GM18861 (cell line): ENCODE measurements at regions not wholly inside any gene's neighbourhood (a gene's known extent, or its start where the extent isn't known, plus 50 kb on each side); places are given as distances from the start of the nearest gene placed in this dataset.
"Not testable (repeated sequence)": the region's sequence is repeated elsewhere in the genome, so short reads cannot be mapped to it uniquely, and the experiment has no call there.

Source experiments
- ATAC-seq: cut with Tn5 transposase; IDR thresholded peaks from one replicate; pipeline ENCODE4 v1.9.1; 2021; ENCODE audit not compliant: unreplicated experiment

GRCh38 chr9:26176628-26177027 lies 498.4 kb upstream of the TUSC1 start:
- ATAC-seq: no peak

GRCh38 chr9:26175264-26175663 lies 497.0 kb upstream of the TUSC1 start:
- no peak for ATAC-seq

GRCh38 chr9:26172301-26172700 lies 494.1 kb upstream of the TUSC1 start:
- ATAC-seq: no peak

- no peak for ATAC-seq
Measured at GRCh38 chr9:26171691-26172090, 493.4 kb upstream of the TUSC1 start.

GRCh38 chr9:26170190-26170589 lies 491.9 kb upstream of the TUSC1 start:
- no peak for ATAC-seq

DNA sequence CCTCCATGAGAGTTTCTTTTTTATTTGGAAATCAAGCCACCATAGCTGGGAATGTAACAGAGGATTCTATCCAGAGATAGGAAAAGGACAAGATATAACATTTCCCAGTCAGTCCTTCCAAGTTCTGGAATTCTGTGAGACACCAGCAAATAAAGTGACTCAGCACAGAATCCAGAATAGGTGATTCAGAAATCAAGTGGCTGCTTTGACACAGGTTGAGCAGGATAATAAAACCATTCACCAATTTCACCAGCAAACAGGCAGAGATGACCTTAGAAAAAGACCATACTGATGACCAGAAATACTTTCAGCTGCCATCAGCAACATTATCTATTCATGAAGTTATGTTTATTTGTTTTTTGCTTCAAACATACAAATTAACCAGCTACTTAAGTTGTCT lies 491.5 kb upstream of the TUSC1 start:
- no peak for ATAC-seq

DNA sequence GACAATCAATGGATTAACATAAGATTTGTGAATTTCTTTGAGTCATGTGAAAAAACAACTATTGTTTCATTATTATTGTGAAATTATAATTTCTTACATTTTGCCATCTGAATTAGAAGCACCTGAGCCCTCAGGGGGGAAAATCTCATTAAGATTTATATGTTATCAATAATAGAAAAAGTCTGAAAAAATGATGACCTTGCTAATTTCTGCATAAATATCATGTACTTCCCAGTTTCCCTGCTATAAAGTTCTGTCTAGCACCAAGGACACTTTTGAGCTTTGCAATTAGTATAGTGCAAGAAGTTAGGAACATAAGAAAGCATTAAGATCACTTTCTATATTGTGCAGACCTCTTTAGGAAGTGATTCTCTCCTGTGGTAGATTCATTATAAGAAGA lies 488.3 kb upstream of the TUSC1 start:
- no peak for ATAC-seq

DNA sequence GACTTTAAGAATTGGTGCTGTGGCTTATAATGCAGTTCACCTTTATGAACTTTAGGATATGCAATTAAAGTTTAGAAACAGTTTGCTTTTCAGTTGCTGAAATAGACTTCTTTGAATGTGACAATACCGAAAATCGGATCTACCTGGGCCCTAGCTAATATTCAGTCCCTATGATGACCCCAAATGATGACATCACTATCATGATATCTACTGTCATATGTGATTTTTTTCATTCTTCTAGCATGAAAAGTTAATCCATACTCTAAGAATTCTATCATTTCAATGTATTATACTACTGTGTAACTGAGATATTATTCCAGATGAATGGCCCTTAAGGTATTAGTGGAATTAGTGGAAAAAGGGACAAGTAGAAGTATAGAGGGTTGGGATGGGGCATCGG lies 487.2 kb upstream of the TUSC1 start:
- no peak for ATAC-seq

- ATAC-seq: no peak
Measured at GRCh38 chr9:26163931-26164330, 485.7 kb upstream of the TUSC1 start.

- no peak for ATAC-seq
Measured at GRCh38 chr9:26159575-26160392, 481.5 kb upstream of the TUSC1 start.

DNA sequence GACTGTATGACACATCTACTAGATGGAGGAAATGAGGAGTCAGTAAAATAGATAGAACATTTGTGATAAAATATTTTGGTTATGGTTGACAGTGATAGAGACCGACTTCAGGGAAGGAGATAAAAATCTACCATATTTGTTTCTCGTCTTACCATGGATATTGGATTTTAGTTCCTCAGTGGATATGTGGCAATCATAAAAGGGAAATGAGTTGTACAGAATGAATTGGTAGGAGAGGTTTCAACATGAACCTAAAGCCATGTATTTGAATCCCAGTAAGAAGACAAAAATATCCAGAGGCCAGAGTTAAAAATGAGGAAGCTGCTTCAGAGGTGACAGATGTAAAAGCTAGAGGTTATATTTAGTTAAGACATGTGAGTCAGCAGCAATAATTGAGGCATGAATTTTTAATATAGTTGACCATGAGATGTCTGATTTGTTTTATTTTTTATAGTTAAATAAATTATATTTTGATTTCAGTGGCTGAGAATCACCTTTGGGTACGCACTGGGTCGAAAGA lies 480.4 kb upstream of the TUSC1 start:
- ATAC-seq: no peak

DNA sequence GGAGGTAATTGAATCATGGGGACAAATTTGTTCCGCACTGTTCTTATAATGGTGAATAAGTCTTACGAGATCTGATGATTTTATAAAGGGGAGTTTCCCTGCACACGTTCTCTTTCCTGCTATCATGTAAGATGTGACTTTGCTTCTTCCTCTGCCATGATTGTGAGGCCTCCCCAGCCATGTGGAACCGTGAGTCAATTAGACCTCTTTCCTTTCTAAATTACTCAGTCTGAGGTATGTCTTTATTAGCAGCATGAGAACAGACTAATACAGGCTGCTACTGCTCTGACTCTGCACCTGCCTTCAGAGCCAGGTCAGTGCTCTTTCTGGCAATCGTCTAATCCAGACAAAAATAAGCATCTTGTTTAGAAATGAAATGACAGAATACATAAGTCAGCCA lies 479.2 kb upstream of the TUSC1 start:
- no peak for ATAC-seq

DNA sequence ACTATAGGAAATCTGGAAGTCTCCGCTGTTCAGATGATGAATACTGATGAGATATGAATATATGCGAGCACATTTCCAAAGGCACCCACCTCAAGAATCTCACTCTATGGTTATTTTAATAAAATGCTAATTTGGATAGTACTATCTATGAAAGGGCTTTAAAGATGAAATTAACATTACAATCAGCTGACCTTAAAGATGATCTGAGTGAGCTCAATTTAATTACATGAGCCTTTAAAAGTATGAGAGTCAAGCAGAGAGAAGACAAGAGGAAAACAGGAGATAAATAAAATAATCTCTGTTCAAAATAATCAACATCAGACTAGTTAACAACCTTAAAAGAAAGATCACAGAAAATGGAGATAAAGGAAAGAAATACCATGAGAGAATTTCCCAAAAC lies 474.1 kb upstream of the TUSC1 start:
- no peak for ATAC-seq

DNA sequence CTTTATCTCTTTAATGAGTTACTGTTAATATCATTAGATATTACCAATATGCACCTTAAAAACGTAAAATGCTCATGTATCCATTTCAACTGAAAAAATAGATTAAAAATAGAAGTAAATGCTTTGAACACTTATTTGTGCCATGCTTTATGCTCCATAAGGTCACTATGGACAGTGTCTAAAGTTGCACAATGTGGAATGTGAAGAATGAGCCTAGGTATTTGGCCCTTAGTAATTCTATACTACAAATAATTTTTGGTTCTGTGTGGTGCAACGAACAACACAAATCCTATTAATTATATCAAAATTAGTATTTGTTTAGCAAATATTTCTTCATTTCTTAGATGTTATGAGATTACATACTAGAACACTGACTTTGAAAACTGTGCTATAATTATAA lies 469.9 kb upstream of the TUSC1 start:
- no peak for ATAC-seq

GRCh38 chr9:26145938-26146337 lies 467.7 kb upstream of the TUSC1 start:
- ATAC-seq: no peak

DNA sequence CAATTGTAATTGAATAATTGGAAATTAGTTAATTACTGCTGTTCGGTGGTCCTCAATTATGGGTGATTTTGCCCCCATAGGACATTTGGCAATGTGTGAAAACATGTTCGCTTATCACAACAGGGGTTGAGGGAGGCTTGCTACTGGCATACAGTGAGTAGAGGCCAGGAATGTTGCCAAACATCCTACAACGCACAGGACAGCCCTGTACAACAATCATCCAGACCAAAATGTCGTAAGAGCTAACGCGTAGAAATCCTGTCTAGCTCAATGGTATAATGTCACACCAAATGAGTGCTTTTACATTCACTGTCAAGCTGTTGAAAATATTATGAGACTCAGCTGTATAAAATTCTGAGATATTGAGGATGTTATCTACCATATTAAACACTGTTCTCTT lies 464.4 kb upstream of the TUSC1 start:
- ATAC-seq: no peak

DNA sequence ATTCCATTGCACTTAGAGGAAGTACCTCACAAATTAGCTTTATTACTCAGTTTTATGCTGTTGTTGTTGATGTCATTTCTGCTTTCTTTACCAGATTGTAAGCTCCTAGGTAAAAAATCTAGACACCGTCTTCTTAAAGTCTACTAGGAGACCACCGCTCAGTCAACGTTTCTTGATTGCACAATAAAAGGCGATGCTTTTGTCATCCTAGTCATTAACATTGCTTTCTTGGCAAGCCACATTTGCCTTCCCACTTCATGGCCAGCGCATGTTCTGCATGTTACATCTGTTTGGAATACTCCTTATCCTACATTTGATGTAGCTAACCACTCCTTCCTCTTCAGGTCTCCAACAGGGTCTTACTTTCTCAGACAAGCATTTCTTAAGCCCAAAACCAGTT lies 464.0 kb upstream of the TUSC1 start:
- ATAC-seq: no peak

DNA sequence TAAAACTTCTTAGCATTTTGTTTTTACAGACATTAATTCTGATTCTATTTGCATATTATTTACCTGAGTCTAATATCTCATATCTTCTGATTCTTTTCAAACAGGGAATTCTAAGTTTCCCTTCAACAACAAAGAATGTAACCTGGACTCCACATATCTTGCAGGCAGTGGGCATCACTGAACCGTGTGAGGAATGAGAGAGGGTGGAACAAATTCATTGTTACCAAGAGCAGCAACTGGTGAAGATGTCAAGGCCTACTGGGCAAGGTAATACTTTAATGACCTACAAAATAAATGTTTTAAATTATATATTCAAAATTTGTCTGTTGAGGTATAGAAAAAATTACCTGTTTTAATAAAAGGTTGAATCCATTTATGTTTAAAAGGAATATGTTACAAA lies 455.3 kb upstream of the TUSC1 start:
- ATAC-seq: no peak

GRCh38 chr9:26132746-26133312 lies 454.6 kb upstream of the TUSC1 start:
- ATAC-seq: no peak

GRCh38 chr9:26131886-26132285 lies 453.6 kb upstream of the TUSC1 start:
- ATAC-seq: no peak

GRCh38 chr9:26129217-26129616 lies 451.0 kb upstream of the TUSC1 start:
- no peak for ATAC-seq

DNA sequence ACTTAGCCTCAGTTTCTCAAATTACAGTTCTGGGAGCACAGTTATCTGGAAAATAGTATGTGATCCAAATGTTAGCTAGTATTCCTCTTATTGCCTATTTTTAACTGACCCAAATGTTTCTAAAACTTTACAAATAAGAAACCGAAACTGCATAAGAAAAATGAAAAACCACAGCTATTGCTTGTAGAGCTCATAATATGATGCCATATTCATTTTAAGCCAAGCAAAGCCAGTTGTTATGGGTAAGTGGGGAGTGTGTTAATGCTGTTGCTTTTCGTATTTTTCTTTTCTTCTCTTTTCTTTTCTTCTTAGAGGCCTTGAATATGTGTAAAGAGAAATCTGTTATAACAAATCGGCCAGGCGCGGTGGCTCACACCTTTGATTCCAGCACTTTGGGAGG lies 447.4 kb upstream of the TUSC1 start:
- ATAC-seq: no peak

GRCh38 chr9:26116085-26116484 lies 437.8 kb upstream of the TUSC1 start:
- ATAC-seq: not testable (repeated sequence)
